Omental fat pad (tissue), 3 donors: ENCODE measurements at regions not wholly inside any gene's neighbourhood (a gene's known extent, or its start where the extent isn't known, plus 50 kb on each side); places are given as distances from the start of the nearest gene placed in this dataset.

Experiments
- ATAC-seq: fragments of 150-250 bp; one replicate; pipeline ENCODE4 v1.9.1; 2016; ENCODE audit warnings: mild to moderate bottlenecking, moderate library complexity; ENCODE audit not compliant: low FRiP score
- DNase-seq: peaks from one replicate; pipeline ENCODE4 v3.0.0-alpha.2; 2019; ENCODE audit warnings: low spot score
- CTCF ChIP-seq, 3 donors: fragments of 450-650 bp; IDR thresholded peaks; one replicate each; pipeline ENCODE4 v1.5.1; 2016 to 2017; ENCODE audit warnings: antibody characterized with exemption in 3 of 3, mild to moderate bottlenecking in 3 of 3, moderate library complexity in 2 of 3

- no peak for ATAC-seq
- DNase-seq = no peak
- no peak for TF ChIP-seq CTCF (IDR thresholded peaks at IDR 0.05)
Measured at GRCh38 chr18:6465281-6465680, 50.6 kb upstream of the L3MBTL4 start.

- ATAC-seq (no peak), DNase-seq (no peak)
- no peak for TF ChIP-seq CTCF (IDR thresholded peaks at IDR 0.05)
Measured at GRCh38 chr18:6476190-6476589, 61.5 kb upstream of the L3MBTL4 start.

- DNase-seq (no peak), ATAC-seq (no peak)
- no peak for TF ChIP-seq CTCF (IDR thresholded peaks at IDR 0.05)
Measured at GRCh38 chr18:6476880-6477279, 62.2 kb upstream of the L3MBTL4 start.

GRCh38 chr18:6478121-6478520 is 63.4 kb upstream of the L3MBTL4 start:
- no peak for TF ChIP-seq CTCF (IDR thresholded peaks at IDR 0.05)
- ATAC-seq = no peak
- no peak for DNase-seq

- no peak for TF ChIP-seq CTCF (IDR thresholded peaks at IDR 0.05)
- no peak for DNase-seq
- ATAC-seq = no peak
Measured at GRCh38 chr18:6479699-6480098, 65.0 kb upstream of the L3MBTL4 start.

GRCh38 chr18:6482198-6482977 is 67.7 kb upstream of the L3MBTL4 start:
- ATAC-seq (peak; percentile 99), DNase-seq (peak; percentile 25)
- TF ChIP-seq CTCF (IDR thresholded peaks at IDR 0.05) = peak in 1 of 3 donors; percentile 12

- ATAC-seq = no peak
- DNase-seq = no peak
- TF ChIP-seq CTCF (IDR thresholded peaks at IDR 0.05) = no peak
Measured at GRCh38 chr18:6484659-6485058, 69.9 kb upstream of the L3MBTL4 start.
